HEK293 (cell line): ENCODE measurements at regions not wholly inside any gene's neighbourhood (a gene's known extent, or its start where the extent isn't known, plus 50 kb on each side); places are given as distances from the start of the nearest gene placed in this dataset.

Experiments
- BCL11A ChIP-seq: fragments of 450-650 bp; formaldehyde crosslinking; IDR thresholded peaks from 2 replicates; pipeline ENCODE4 v1.5.1; 2016; ENCODE audit warnings: low read depth, missing biosample characterization, missing genetic modification characterization
- CTCF ChIP-seq: fragments of 450-650 bp; formaldehyde crosslinking; IDR thresholded peaks from 2 replicates; pipeline ENCODE4 v1.5.1; 2016; ENCODE audit warnings: missing biosample characterization, missing genetic modification characterization
- ZBTB10 ChIP-seq: fragments of 450-650 bp; formaldehyde crosslinking; IDR thresholded peaks from 2 replicates; pipeline ENCODE4 v1.5.1; 2016; ENCODE audit warnings: missing biosample characterization, missing genetic modification characterization
- ZEB2 ChIP-seq: fragments of 450-650 bp; formaldehyde crosslinking; IDR thresholded peaks from 2 replicates; pipeline ENCODE4 v1.5.1; 2016; ENCODE audit warnings: missing biosample characterization, missing genetic modification characterization
- ZNF121 ChIP-seq: fragments of 450-650 bp; formaldehyde crosslinking; IDR thresholded peaks from 2 replicates; pipeline ENCODE4 v1.5.1; 2016; ENCODE audit warnings: missing biosample characterization, missing genetic modification characterization
- ZNF16 ChIP-seq: fragments of 450-650 bp; formaldehyde crosslinking; IDR thresholded peaks from 2 replicates; pipeline ENCODE4 v1.5.1; 2016; ENCODE audit warnings: low read depth, missing biosample characterization, missing genetic modification characterization
- ZNF544 ChIP-seq: fragments of 450-650 bp; formaldehyde crosslinking; IDR thresholded peaks from 2 replicates; pipeline ENCODE4 v1.5.0; 2017; ENCODE audit warnings: missing biosample characterization, missing genetic modification characterization
- ZNF561 ChIP-seq: fragments of 450-650 bp; IDR thresholded peaks from 2 replicates; pipeline ENCODE4 v1.5.1; 2018; ENCODE audit warnings: missing biosample characterization, missing genetic modification characterization, borderline replicate concordance
- ZNF600 ChIP-seq: fragments of 450-650 bp; formaldehyde crosslinking; IDR thresholded peaks from 2 replicates; pipeline ENCODE4 v1.5.1; 2016; ENCODE audit warnings: missing biosample characterization, missing genetic modification characterization
- ZNF621 ChIP-seq: fragments of 450-650 bp; formaldehyde crosslinking; IDR thresholded peaks from 2 replicates; pipeline ENCODE4 v1.5.1; 2017; ENCODE audit warnings: missing biosample characterization, missing genetic modification characterization
- ZNF639 ChIP-seq: fragments of 450-650 bp; formaldehyde crosslinking; IDR thresholded peaks from 2 replicates; pipeline ENCODE4 v1.5.1; 2016; ENCODE audit warnings: missing biosample characterization, missing genetic modification characterization
- TF ChIP-seq, protein P1 (sequence below): fragments of 450-650 bp; formaldehyde crosslinking; IDR thresholded peaks from 2 replicates; pipeline ENCODE4 v1.5.1; 2016; ENCODE audit warnings: missing biosample characterization, missing genetic modification characterization

- TF ChIP-seq ZNF600 (tag by site-specific recombination) = no peak
- TF ChIP-seq, protein P1, sequence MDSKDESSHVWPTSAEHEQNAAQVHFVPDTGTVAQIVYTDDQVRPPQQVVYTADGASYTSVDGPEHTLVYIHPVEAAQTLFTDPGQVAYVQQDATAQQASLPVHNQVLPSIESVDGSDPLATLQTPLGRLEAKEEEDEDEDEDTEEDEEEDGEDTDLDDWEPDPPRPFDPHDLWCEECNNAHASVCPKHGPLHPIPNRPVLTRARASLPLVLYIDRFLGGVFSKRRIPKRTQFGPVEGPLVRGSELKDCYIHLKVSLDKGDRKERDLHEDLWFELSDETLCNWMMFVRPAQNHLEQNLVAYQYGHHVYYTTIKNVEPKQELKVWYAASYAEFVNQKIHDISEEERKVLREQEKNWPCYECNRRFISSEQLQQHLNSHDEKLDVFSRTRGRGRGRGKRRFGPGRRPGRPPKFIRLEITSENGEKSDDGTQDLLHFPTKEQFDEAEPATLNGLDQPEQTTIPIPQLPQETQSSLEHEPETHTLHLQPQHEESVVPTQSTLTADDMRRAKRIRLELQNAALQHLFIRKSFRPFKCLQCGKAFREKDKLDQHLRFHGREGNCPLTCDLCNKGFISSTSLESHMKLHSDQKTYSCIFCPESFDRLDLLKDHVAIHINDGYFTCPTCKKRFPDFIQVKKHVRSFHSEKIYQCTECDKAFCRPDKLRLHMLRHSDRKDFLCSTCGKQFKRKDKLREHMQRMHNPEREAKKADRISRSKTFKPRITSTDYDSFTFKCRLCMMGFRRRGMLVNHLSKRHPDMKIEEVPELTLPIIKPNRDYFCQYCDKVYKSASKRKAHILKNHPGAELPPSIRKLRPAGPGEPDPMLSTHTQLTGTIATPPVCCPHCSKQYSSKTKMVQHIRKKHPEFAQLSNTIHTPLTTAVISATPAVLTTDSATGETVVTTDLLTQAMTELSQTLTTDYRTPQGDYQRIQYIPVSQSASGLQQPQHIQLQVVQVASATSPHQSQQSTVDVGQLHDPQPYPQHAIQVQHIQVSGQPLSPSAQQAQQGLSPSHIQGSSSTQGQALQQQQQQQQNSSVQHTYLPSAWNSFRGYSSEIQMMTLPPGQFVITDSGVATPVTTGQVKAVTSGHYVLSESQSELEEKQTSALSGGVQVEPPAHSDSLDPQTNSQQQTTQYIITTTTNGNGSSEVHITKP (tag by site-specific recombination) = no peak
- TF ChIP-seq ZNF639 (tag by site-specific recombination) = no peak
- TF ChIP-seq ZEB2 (tag by site-specific recombination) = no peak
- no peak for TF ChIP-seq BCL11A (tag by site-specific recombination)
- TF ChIP-seq ZNF621 (tag by site-specific recombination) = no peak
- no peak for TF ChIP-seq ZNF16
- no peak for TF ChIP-seq CTCF (tag by site-specific recombination)
- no peak for TF ChIP-seq ZNF121 (tag by site-specific recombination)
- no peak for TF ChIP-seq ZNF561 (tag by site-specific recombination)
- no peak for TF ChIP-seq ZNF544 (tag by site-specific recombination)
- no peak for TF ChIP-seq ZBTB10
Observed at GRCh38 chr17:5703736-5704135, 119.4 kb upstream of the NLRP1 start.
